B cell (primary cell): ENCODE measurements at regions not wholly inside any gene's neighbourhood (a gene's known extent, or its start where the extent isn't known, plus 50 kb on each side); places are given as distances from the start of the nearest gene placed in this dataset.

Experiments
- EZH2 ChIP-seq: IDR thresholded peaks from 2 replicates; pipeline ENCODE4 v1.6.1; 2012; ENCODE audit warnings: borderline replicate concordance, low read depth, mild to moderate bottlenecking, moderate library complexity, low read length; ENCODE audit not compliant: insufficient read depth, poor library complexity, severe bottlenecking
- TF ChIP-seq, protein P1 (sequence below): fragments of 200-600 bp; IDR thresholded peaks from one replicate; pipeline ENCODE4 v1.8.0; 2022; ENCODE audit warnings: antibody characterized with exemption, mild to moderate bottlenecking

DNA sequence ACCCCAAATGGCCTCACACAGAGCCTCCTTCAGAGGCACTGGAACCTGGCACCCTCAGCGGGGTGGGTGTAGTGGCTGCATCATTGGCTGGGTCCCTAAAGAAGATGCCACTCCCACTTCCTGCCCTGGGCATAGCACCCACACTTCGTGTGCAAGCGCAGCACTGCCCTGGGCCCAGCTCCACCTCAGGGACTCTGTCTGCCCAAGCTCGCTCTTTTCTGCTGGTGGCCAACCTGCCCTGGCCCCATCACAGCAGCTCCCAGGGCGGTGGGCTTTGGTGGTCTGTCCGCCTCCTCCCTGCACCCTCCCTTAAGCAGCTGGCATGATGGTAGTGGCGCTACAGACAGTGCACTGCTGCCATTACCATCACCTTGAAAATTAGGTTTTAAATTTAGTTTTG lies 829.3 kb upstream of the BRINP3 start:
- no peak for TF ChIP-seq EZH2
- TF ChIP-seq, protein P1, sequence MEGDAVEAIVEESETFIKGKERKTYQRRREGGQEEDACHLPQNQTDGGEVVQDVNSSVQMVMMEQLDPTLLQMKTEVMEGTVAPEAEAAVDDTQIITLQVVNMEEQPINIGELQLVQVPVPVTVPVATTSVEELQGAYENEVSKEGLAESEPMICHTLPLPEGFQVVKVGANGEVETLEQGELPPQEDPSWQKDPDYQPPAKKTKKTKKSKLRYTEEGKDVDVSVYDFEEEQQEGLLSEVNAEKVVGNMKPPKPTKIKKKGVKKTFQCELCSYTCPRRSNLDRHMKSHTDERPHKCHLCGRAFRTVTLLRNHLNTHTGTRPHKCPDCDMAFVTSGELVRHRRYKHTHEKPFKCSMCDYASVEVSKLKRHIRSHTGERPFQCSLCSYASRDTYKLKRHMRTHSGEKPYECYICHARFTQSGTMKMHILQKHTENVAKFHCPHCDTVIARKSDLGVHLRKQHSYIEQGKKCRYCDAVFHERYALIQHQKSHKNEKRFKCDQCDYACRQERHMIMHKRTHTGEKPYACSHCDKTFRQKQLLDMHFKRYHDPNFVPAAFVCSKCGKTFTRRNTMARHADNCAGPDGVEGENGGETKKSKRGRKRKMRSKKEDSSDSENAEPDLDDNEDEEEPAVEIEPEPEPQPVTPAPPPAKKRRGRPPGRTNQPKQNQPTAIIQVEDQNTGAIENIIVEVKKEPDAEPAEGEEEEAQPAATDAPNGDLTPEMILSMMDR, result no peak
